ENCODE measurements at regions not wholly inside any gene's neighbourhood (a gene's known extent, or its start where the extent isn't known, plus 50 kb on each side); places are given as distances from the start of the nearest gene placed in this dataset.

DNA sequence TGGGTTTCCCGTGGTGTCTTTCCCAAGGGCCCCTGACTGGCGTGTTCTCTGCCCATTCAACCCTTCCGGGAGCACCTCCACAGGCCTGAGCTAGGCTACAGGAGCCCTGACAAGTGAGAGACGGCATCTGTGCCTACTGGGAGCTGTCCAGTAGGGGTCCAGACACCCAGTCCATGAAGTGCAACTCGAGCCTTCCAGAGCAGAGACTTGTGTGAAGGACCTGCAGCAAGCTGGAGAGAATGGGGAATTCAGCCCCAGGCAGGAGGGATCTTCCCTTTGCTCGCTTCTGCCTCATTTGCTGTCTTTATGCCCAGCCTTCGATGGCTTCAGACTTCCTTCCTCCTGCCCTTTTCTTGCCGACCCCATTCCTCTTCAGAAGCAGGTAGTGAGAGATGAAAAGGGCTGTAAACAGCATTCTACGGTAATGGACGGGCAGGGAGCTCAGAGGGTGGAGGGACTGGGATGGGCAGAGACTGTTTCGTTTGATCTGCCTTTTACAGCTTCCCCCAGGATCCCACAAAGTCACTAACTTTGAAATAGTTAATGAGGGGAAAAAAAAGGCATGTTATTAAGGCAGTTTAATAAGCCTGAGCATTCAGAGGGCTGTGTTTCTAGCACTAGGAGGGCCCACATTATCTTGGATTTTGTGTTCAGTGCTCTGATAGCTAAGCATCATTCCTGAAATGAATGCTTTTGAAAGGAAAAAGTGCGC, 327.6 kb downstream of the FGF9 start:
- Histone ChIP-seq H4K20me1 (no peaks in the 10 kb centered on the region), H3K4me2 (peak overlapping the region in 10 of 11 experiments; percentile 26 to 67 (median 60); a peak in 19 of 22 replicates), H3K4me3 (no peak overlapping the region), H3K9me3 (replicated peaks in 1 of 11) (peaks cover 0 to 9% (median 0%) of the 10 kb centered on the region in 11 experiments; a peak in 2 of 22 replicates), H3K4me1 (peaks cover 23 to 31% (median 26%) of the 10 kb centered on the region in 10 experiments), H3K27ac (no peak overlapping the region), H3K9ac (no peak overlapping the region; a peak in 2 of 22 replicates), H3K36me3 (no peaks in the 10 kb centered on the region), H3K27me3 (no peaks in the 10 kb centered on the region)
- no peak for TF ChIP-seq Cebpa-rat (IDR thresholded peaks at IDR 0.05)

DNA sequence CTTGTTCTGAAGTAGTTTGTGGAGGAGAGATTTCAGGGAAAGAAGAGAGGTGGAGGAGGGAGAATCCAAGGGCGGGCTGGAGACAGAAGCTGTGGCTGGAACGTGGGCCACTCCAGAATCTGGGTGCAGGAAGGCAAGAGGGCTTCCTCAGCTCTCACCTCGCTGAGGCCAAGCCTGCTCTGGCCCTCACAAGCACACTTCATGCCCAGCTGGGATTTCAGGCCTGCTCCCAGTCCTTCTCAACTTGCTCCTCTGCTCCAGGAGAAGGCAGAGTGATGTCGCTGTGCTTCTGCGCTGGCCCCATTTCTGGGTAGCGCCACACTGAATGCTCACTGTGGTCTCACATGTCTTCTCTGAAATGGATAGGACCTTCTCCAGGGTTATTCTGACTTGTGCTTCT, 328.8 kb downstream of the FGF9 start:
- no peak overlapping the region for H3K27ac ChIP-seq
- no peaks in the 10 kb centered on the region for H4K20me1 ChIP-seq
- peaks cover 23 to 43% (median 26%) of the 10 kb centered on the region in 10 experiments for H3K4me1 ChIP-seq
- no peak overlapping the region for H3K4me3 ChIP-seq
- TF ChIP-seq Cebpa-rat (IDR thresholded peaks at IDR 0.05): no peak
- no peaks in the 10 kb centered on the region for H3K27me3 ChIP-seq
- peak overlapping the region; percentile 40 to 70 (median 61); a peak in 21 of 22 replicates for H3K4me2 ChIP-seq
- H3K9ac ChIP-seq: no peak overlapping the region
- H3K9me3 ChIP-seq (replicated peaks in 1 of 11): peaks cover 0 to 9% (median 0%) of the 10 kb centered on the region in 11 experiments; a peak in 2 of 22 replicates
- H3K36me3 ChIP-seq: no peaks in the 10 kb centered on the region

DNA sequence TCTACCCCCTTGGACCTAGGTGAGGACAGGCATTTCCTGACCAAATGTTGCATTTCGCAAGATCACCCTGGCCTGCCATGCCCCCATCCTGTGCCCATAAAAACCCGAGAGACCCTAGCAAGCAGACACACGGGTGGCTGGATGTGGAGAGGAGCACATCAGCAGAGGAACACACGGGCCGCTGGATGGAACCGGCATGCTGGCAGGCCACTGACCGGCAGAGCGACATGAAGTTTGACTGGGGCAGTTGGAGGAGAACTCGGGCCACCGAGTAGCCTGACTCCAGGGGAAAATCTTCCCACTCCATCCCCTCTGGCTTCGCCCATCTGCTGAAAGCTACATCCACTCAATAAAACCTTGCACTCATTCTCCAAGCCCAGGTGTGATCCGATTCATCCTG, 329.3 kb downstream of the FGF9 start:
- Histone ChIP-seq H3K9me3 (replicated peaks in 1 of 11) (peaks cover 0 to 9% (median 0%) of the 10 kb centered on the region in 11 experiments; a peak in 2 of 22 replicates), H3K4me2 (peak overlapping the region; percentile 40 to 70 (median 61); a peak in 18 of 22 replicates), H3K27me3 (no peaks in the 10 kb centered on the region), H3K27ac (no peak overlapping the region), H3K4me3 (no peak overlapping the region), H3K4me1 (peaks cover 23 to 49% (median 26%) of the 10 kb centered on the region in 10 experiments), H3K36me3 (no peaks in the 10 kb centered on the region), H4K20me1 (no peaks in the 10 kb centered on the region), H3K9ac (no peak overlapping the region)
- TF ChIP-seq Cebpa-rat (IDR thresholded peaks at IDR 0.05): no peak

DNA sequence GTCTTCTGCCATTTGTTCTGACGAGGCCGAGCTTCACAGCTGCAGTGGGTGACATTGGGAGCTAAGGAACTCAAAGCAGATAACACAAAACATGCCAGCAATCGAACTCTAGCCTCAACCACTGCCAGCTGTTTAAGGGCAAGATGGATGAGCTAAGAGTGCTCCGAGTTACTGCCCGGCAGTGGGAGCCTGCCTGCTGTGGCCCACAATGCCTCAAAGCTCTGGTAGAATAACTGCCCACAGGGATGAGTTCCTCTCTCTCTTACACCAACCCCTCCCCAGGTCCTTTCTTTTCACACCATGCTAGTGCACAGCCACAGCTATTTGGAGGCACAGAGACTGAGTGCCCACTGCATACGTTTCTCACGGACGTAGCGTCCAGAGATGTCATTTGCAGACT, 330.5 kb downstream of the FGF9 start:
- Histone ChIP-seq H3K4me2 (no peak overlapping the region), H3K4me1 (peaks cover 23 to 56% (median 26%) of the 10 kb centered on the region in 10 experiments), H4K20me1 (no peaks in the 10 kb centered on the region), H3K9ac (no peak overlapping the region), H3K27ac (no peak overlapping the region), H3K9me3 (replicated peaks in 1 of 11) (peaks cover 0 to 9% (median 0%) of the 10 kb centered on the region in 11 experiments; a peak in 3 of 22 replicates), H3K27me3 (no peaks in the 10 kb centered on the region), H3K36me3 (no peaks in the 10 kb centered on the region), H3K4me3 (no peak overlapping the region)
- no peak for TF ChIP-seq Cebpa-rat (IDR thresholded peaks at IDR 0.05)

DNA sequence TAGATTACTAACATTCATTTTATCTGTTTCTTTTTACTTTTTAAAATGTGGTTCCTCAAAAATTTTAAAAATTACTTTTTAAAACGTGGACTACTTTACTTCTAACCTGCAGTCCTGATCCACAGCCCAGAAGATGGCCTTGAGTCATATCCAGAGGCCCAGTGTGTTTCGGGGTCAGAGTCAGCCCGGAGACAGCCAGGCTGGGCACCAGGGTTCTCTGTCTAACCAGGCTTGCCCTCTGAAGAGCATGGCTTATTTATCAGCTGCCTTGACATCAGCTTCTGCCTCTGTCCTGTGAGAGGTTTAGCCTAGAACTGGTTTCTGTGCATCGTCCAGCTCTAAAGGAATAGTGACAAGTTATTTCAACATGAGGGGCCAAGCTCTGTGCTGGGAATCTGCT, 332.0 kb downstream of the FGF9 start:
- H3K27me3 ChIP-seq: no peaks in the 10 kb centered on the region
- no peak overlapping the region for H3K27ac ChIP-seq
- no peak for TF ChIP-seq Cebpa-rat (IDR thresholded peaks at IDR 0.05)

DNA sequence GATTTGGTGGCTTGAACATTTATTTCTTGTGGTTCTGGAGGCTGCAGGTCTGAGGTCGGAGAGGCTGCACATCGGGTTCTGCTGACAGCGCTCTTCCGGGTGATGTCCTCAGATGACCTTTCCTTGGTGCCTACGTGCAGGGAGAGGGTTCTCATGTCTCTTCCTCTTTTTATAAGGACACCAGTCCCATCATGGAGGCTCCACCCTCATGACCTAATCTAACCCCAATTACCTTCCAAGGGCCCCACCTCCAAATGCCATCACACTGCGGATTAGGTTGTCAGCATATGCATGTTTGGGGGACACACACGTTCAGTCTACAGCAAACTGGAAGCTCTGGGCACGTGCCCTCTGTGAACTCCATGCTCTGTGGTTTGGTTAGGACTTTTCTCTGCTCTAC, 338.6 kb downstream of the FGF9 start:
- H3K9ac ChIP-seq: peak overlapping the region in 1 of 11 experiments; percentile 34; a peak in 1 of 22 replicates
- no peak overlapping the region for H3K4me3 ChIP-seq
- H3K27ac ChIP-seq: peak overlapping the region in 2 of 11 experiments; percentile 64 to 68; a peak in 3 of 22 replicates
- peaks cover 0 to 55% (median 7%) of the 10 kb centered on the region in 10 experiments; a peak in 11 of 20 replicates for H3K4me1 ChIP-seq
- H4K20me1 ChIP-seq: no peaks in the 10 kb centered on the region
- H3K4me2 ChIP-seq: peak overlapping the region in 5 of 11 experiments; percentile 18 to 82 (median 24); a peak in 8 of 22 replicates
- no peaks in the 10 kb centered on the region for H3K27me3 ChIP-seq
- TF ChIP-seq Cebpa-rat (IDR thresholded peaks at IDR 0.05): no peak
- H3K9me3 ChIP-seq (replicated peaks in 1 of 11): peaks cover 0 to 31% (median 9%) of the 10 kb centered on the region in 11 experiments; a peak in 15 of 22 replicates
- no peaks in the 10 kb centered on the region for H3K36me3 ChIP-seq

More for the DNA sequence above, 332.0 kb downstream of the FGF9 start:
- Histone ChIP-seq H3K9ac (no peak overlapping the region), H3K4me3 (no peak overlapping the region), H3K9me3 (replicated peaks in 1 of 11) (peaks cover 0 to 22% (median 7%) of the 10 kb centered on the region in 11 experiments; a peak in 15 of 22 replicates), H4K20me1 (no peaks in the 10 kb centered on the region), H3K36me3 (no peaks in the 10 kb centered on the region), H3K4me1 (peaks cover 23 to 62% (median 26%) of the 10 kb centered on the region in 10 experiments), H3K4me2 (no peak overlapping the region)

GRCh38 chr13:22009937-22010336, 339.1 kb downstream of the FGF9 start:
- Histone ChIP-seq H3K9me3 (replicated peaks in 1 of 11) (peaks cover 0 to 31% (median 9%) of the 10 kb centered on the region in 11 experiments; a peak in 15 of 22 replicates), H3K27ac (peak overlapping the region in 2 of 11 experiments; percentile 64 to 68; a peak in 3 of 22 replicates), H3K4me2 (peak overlapping the region in 5 of 11 experiments; percentile 18 to 82 (median 24); a peak in 9 of 22 replicates), H3K4me1 (peaks cover 0 to 51% (median 7%) of the 10 kb centered on the region in 10 experiments; a peak in 11 of 20 replicates), H3K9ac (no peak overlapping the region), H3K4me3 (no peak overlapping the region), H3K27me3 (no peaks in the 10 kb centered on the region), H4K20me1 (no peaks in the 10 kb centered on the region), H3K36me3 (no peaks in the 10 kb centered on the region)
- no peak for TF ChIP-seq Cebpa-rat (IDR thresholded peaks at IDR 0.05)

DNA sequence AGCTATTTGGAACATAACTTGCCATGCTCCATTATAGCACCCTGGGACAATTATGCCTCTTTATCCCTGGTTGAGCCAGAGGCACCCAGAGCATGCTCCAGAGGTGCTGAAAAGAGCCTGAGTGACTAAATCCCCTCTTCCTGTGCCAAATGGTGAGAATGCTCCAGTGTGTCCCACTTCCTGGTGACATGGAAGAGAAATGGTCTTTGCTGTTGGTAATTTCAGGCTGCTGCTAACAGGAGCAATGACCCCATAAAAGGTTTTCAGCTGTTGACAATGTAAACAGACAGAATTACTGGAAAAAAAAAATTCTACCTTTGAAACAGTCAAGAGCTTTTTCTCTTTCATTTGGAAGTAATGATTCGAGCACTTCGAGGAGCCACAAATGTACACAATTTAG, 341.8 kb downstream of the FGF9 start:
- Histone ChIP-seq H3K4me2 (no peak overlapping the region), H3K36me3 (no peaks in the 10 kb centered on the region), H3K4me3 (no peak overlapping the region), H3K4me1 (peaks cover 0 to 47% (median 11%) of the 10 kb centered on the region in 10 experiments; a peak in 15 of 20 replicates), H3K9me3 (replicated peaks in 1 of 11) (peaks cover 3 to 16% (median 7%) of the 10 kb centered on the region in 11 experiments; a peak in 21 of 22 replicates), H3K27me3 (no peaks in the 10 kb centered on the region), H3K9ac (no peak overlapping the region), H4K20me1 (no peaks in the 10 kb centered on the region), H3K27ac (no peak overlapping the region)
- TF ChIP-seq Cebpa-rat (IDR thresholded peaks at IDR 0.05): no peak

DNA sequence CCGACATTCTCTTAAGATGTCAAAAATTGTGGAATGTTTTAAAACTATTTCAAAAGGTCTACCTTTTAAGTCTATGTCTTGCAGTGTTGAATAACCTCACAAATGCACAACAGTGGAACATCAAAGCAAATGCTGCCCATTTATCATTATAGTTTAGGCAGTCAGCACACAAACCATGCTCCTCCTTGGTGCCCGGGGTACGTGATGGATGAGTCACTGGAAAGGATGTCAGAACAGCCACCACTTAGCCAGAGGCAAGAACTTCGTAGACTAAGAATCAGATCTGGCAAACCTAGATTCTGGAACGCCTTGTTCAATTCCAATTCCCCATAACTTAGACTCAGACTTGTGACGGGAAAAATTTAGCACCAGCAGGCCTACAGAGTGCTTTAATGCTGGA, 343.6 kb downstream of the FGF9 start:
- Histone ChIP-seq H3K4me2 (no peak overlapping the region), H3K4me1 (peaks cover 0 to 31% (median 9%) of the 10 kb centered on the region in 10 experiments; a peak in 15 of 20 replicates), H3K27me3 (no peaks in the 10 kb centered on the region), H3K9me3 (replicated peaks in 1 of 11) (peaks cover 11 to 18% (median 16%) of the 10 kb centered on the region in 11 experiments; a peak in 21 of 22 replicates), H3K36me3 (peaks cover 0 to 6% (median 0%) of the 10 kb centered on the region in 11 experiments; a peak in 1 of 22 replicates), H3K4me3 (no peak overlapping the region), H3K9ac (no peak overlapping the region), H4K20me1 (no peaks in the 10 kb centered on the region), H3K27ac (no peak overlapping the region)
- TF ChIP-seq Cebpa-rat (IDR thresholded peaks at IDR 0.05): no peak

Data from BLaER1 treated with 17β-estradiol and CSF1 and Interleukin-3, amounts not matched to agents 10 nM and 100 nM (cell line).